K562 (cell line): ENCODE measurements at regions not wholly inside any gene's neighbourhood (a gene's known extent, or its start where the extent isn't known, plus 50 kb on each side); places are given as distances from the start of the nearest gene placed in this dataset.

Source experiments
- BHLHE40 ChIP-seq: IDR thresholded peaks from 2 replicates; pipeline ENCODE4 v1.6.1; 2011; ENCODE audit warnings: low read length, improper control_type of control experiment
- CTCF ChIP-seq, 3 experiments: IDR thresholded peaks in 2 of 3; conservative IDR thresholded peaks in 1 of 3; 2 replicates each; pipeline ENCODE4 v1.5.1; 2011 to 2012; ENCODE audit warnings: low read length in 3 of 3, mild to moderate bottlenecking in 3 of 3, control low read depth in 2 of 3, improper control_type of control experiment in 1 of 3, inconsistent platforms in 1 of 3, low read depth in 1 of 3, mixed read lengths in 1 of 3, moderate library complexity in 1 of 3; ENCODE audit not compliant: insufficient read depth in 2 of 3
- POLR2A ChIP-seq: fragments of 450-650 bp; conservative IDR thresholded peaks from 2 replicates; pipeline ENCODE4 v1.6.1; 2016
- TEAD4 ChIP-seq, 2 experiments: sonication (generic) in 1 of 2; formaldehyde crosslinking in 1 of 2; IDR thresholded peaks; 2 replicates each; pipeline versions ENCODE4 v1.6.1 to v1.8.0; 2012 to 2022; ENCODE audit warnings: borderline replicate concordance in 1 of 2, inconsistent platforms in 1 of 2, low read length in 1 of 2, mild to moderate bottlenecking in 1 of 2, missing genetic modification reagents in 1 of 2
- TF ChIP-seq, protein P1 (sequence below): fragments of 250-450 bp; sonication (Bioruptor Pico); IDR thresholded peaks from 2 replicates; pipeline ENCODE4 v1.4.0; 2020

DNA sequence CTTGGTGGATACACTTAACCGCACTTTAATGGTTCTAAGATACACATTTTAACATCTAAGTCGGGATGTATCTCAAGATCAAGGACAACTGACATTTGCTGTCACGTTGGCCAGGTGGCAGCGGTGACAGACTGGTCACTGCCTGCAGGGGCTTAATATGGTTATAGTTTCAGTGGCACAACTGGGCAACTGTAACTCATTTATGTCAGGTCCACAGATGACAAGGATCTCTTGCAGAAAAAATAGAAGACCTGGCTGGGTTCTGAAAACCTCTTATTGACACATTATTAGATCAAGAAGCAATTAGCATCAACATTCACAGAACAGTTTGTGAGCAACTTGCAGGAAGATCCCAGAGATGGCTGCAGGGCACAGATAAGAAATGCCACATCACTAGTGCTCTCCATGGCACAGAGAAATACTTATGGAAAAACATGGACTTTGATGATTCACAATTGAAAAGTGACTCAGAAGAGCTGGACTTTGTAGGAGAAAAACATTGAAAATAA is 99.6 kb upstream of the SORBS2 start:
- TF ChIP-seq POLR2A (no peak), BHLHE40 (no peak), TEAD4 (IDR thresholded peaks at IDR 0.05; ENCODE audit: low read length) (no peak), TEAD4 (CRISPR knock-in tag; IDR thresholded peaks at IDR 0.05; ENCODE audit: borderline replicate concordance) (no peak), CTCF (IDR thresholded peaks at IDR 0.05 in 2 of 3, conservative IDR thresholded peaks at IDR 0.05 in 1 of 3; ENCODE audit: insufficient read depth in 2 of 3, low read depth in 1 of 3, low read length in 3 of 3) (no peak)
- TF ChIP-seq, protein P1, sequence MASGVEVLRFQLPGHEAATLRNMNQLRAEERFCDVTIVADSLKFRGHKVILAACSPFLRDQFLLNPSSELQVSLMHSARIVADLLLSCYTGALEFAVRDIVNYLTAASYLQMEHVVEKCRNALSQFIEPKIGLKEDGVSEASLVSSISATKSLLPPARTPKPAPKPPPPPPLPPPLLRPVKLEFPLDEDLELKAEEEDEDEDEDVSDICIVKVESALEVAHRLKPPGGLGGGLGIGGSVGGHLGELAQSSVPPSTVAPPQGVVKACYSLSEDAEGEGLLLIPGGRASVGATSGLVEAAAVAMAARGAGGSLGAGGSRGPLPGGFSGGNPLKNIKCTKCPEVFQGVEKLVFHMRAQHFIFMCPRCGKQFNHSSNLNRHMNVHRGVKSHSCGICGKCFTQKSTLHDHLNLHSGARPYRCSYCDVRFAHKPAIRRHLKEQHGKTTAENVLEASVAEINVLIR (CRISPR knock-in tag), result no peak
